ENCODE measurements at regions not wholly inside any gene's neighbourhood (a gene's known extent, or its start where the extent isn't known, plus 50 kb on each side); places are given as distances from the start of the nearest gene placed in this dataset.
"Not testable (repeated sequence)": the region's sequence is repeated elsewhere in the genome, so short reads cannot be mapped to it uniquely, and the experiment has no call there.

- no peak for DNase-seq
These were observed 74.6 kb downstream of the AASDHPPT start for GRCh38 chr11:106152013-106152412.

GRCh38 chr11:106152824-106153223 is 75.4 kb downstream of the AASDHPPT start:
- no peak for DNase-seq

- no peak for DNase-seq
These were observed 79.0 kb downstream of the AASDHPPT start for GRCh38 chr11:106156290-106156937.

GRCh38 chr11:106158406-106158805 is 80.9 kb downstream of the AASDHPPT start:
- DNase-seq = no peak

- DNase-seq = no peak
These were observed 82.4 kb downstream of the AASDHPPT start for GRCh38 chr11:106159836-106160235.

GRCh38 chr11:106160494-106160893 is 83.0 kb downstream of the AASDHPPT start:
- DNase-seq = no peak

- no peak for DNase-seq
These were observed 84.5 kb downstream of the AASDHPPT start for GRCh38 chr11:106161775-106162634.

GRCh38 chr11:106167085-106167484 is 89.6 kb downstream of the AASDHPPT start:
- DNase-seq = no peak

- DNase-seq = no peak
These were observed 95.0 kb downstream of the AASDHPPT start for GRCh38 chr11:106172386-106172991.

- no peak for DNase-seq
These were observed 95.8 kb downstream of the AASDHPPT start for GRCh38 chr11:106173291-106173690.

- DNase-seq = not testable (repeated sequence)
These were observed 96.5 kb downstream of the AASDHPPT start for GRCh38 chr11:106174003-106174402.

- DNase-seq = no peak
These were observed 99.4 kb downstream of the AASDHPPT start for GRCh38 chr11:106176817-106177216.

- no peak for DNase-seq
These were observed 99.8 kb downstream of the AASDHPPT start for GRCh38 chr11:106177311-106177710.

- DNase-seq = no peak
These were observed 100.9 kb downstream of the AASDHPPT start for GRCh38 chr11:106178361-106178760.

- DNase-seq = no peak
These were observed 101.6 kb downstream of the AASDHPPT start for GRCh38 chr11:106179048-106179447.

GRCh38 chr11:106186630-106187029 is 109.2 kb downstream of the AASDHPPT start:
- DNase-seq = no peak

GRCh38 chr11:106187860-106188456 is 110.5 kb downstream of the AASDHPPT start:
- no peak for DNase-seq

GRCh38 chr11:106193956-106194355 is 116.5 kb downstream of the AASDHPPT start:
- DNase-seq = no peak

- no peak for DNase-seq
These were observed 120.0 kb downstream of the AASDHPPT start for GRCh38 chr11:106197438-106197837.

GRCh38 chr11:106202935-106203620 is 125.6 kb downstream of the AASDHPPT start:
- DNase-seq = no peak

GRCh38 chr11:106208760-106209159 is 131.3 kb downstream of the AASDHPPT start:
- DNase-seq = no peak

GRCh38 chr11:106212081-106212480 is 134.6 kb downstream of the AASDHPPT start:
- no peak for DNase-seq

- no peak for DNase-seq
These were observed 138.8 kb downstream of the AASDHPPT start for GRCh38 chr11:106216281-106216680.
